GM11168 (cell line): ENCODE measurements at regions not wholly inside any gene's neighbourhood (a gene's known extent, or its start where the extent isn't known, plus 50 kb on each side); places are given as distances from the start of the nearest gene placed in this dataset.
"Not testable (repeated sequence)": the region's sequence is repeated elsewhere in the genome, so short reads cannot be mapped to it uniquely, and the experiment has no call there.

ENCODE experiments used
- in situ Hi-C: fragments of 300-500 bp; cut with MboI; formaldehyde crosslinking; loops from one replicate; pipeline ENCODE4 v1.12.0; 2022; ENCODE audit warnings: low sequenced_read_pairs; ENCODE audit not compliant: unreplicated experiment

- in situ Hi-C loops: loop anchor here (5.0 kb wide), 1 partner anchor 53 kb away; no protein-coding TSS in a partner anchor
These were observed 195.8 kb upstream of the TPTE start for GRCh38 chr21:10325546-10325945.

- in situ Hi-C loops: loop anchor here (5.0 kb wide), 1 partner anchor 54 kb away; no protein-coding TSS in a partner anchor
These were observed 195.2 kb upstream of the TPTE start for GRCh38 chr21:10326146-10326545.

GRCh38 chr21:10328646-10329045 lies 192.7 kb upstream of the TPTE start:
- in situ Hi-C loops: loop anchor here (5.0 kb wide), 1 partner anchor 56 kb away; no protein-coding TSS in a partner anchor

- in situ Hi-C loops: loop anchor here (10.0 kb wide), 1 partner anchor 244 kb away; no protein-coding TSS in a partner anchor
These were observed 190.7 kb upstream of the TPTE start for GRCh38 chr21:10330641-10331119.

- in situ Hi-C loops: loop anchor here (10.0 kb wide), 1 partner anchor 244 kb away; no protein-coding TSS in a partner anchor
These were observed 190.2 kb upstream of the TPTE start for GRCh38 chr21:10331134-10331533.

- in situ Hi-C loops: loop anchor here (10.0 kb wide), 1 partner anchor 242 kb away; no protein-coding TSS in a partner anchor
These were observed 188.4 kb upstream of the TPTE start for GRCh38 chr21:10332935-10333334.

GRCh38 chr21:10334391-10334790 lies 187.0 kb upstream of the TPTE start:
- in situ Hi-C loops: loop anchor here (10.0 kb wide), 1 partner anchor 240 kb away; no protein-coding TSS in a partner anchor

- in situ Hi-C loops: not testable (repeated sequence)
These were observed 179.0 kb upstream of the TPTE start for GRCh38 chr21:10342261-10342956.

- in situ Hi-C loops: not testable (repeated sequence)
These were observed 178.0 kb upstream of the TPTE start for GRCh38 chr21:10343146-10343935.

GRCh38 chr21:10344266-10344665 lies 177.1 kb upstream of the TPTE start:
- in situ Hi-C loops: not testable (repeated sequence)

- in situ Hi-C loops: not testable (repeated sequence)
These were observed 176.2 kb upstream of the TPTE start for GRCh38 chr21:10345178-10345612.

- in situ Hi-C loops: not testable (repeated sequence)
These were observed 175.1 kb upstream of the TPTE start for GRCh38 chr21:10346249-10346648.

GRCh38 chr21:10346933-10347615 lies 174.3 kb upstream of the TPTE start:
- in situ Hi-C loops: not testable (repeated sequence)

- in situ Hi-C loops: not testable (repeated sequence)
These were observed 173.7 kb upstream of the TPTE start for GRCh38 chr21:10347675-10348074.

GRCh38 chr21:10348150-10348549 lies 173.2 kb upstream of the TPTE start:
- in situ Hi-C loops: not testable (repeated sequence)

- in situ Hi-C loops: not testable (repeated sequence)
These were observed 166.4 kb upstream of the TPTE start for GRCh38 chr21:10354851-10355578.

GRCh38 chr21:10359120-10359519 lies 162.3 kb upstream of the TPTE start:
- in situ Hi-C loops: not testable (repeated sequence)

- in situ Hi-C loops: loop anchor here (10.0 kb wide), 1 partner anchor 665 kb away; no protein-coding TSS in a partner anchor
These were observed 161.5 kb upstream of the TPTE start for GRCh38 chr21:10359911-10360310.

- in situ Hi-C loops: loop anchor here (10.0 kb wide), 1 partner anchor 664 kb away; no protein-coding TSS in a partner anchor
These were observed 160.1 kb upstream of the TPTE start for GRCh38 chr21:10361214-10361736.
